ENCODE measurements at regions not wholly inside any gene's neighbourhood (a gene's known extent, or its start where the extent isn't known, plus 50 kb on each side); places are given as distances from the start of the nearest gene placed in this dataset.

DNA sequence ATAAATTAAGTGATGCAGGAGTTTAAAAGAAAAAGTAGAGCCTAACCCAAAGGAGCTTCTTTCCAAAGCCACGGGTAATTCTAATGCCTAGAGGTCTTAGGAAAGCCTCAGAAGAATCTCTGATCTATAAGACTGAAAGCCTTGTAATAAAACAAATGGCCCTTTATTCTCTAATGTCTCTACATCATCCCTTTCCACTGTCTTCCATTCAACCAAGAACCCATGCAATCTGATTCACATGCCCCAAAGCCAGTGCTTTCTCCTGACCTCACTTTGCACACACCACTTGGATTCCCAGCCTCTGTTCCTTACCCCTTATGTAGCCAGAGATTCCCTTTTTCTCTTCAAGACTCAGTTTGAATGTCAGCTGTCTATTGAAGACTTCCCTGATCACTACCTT lies 252.9 kb upstream of the NRSN1 start:
- TF ChIP-seq, protein P1, sequence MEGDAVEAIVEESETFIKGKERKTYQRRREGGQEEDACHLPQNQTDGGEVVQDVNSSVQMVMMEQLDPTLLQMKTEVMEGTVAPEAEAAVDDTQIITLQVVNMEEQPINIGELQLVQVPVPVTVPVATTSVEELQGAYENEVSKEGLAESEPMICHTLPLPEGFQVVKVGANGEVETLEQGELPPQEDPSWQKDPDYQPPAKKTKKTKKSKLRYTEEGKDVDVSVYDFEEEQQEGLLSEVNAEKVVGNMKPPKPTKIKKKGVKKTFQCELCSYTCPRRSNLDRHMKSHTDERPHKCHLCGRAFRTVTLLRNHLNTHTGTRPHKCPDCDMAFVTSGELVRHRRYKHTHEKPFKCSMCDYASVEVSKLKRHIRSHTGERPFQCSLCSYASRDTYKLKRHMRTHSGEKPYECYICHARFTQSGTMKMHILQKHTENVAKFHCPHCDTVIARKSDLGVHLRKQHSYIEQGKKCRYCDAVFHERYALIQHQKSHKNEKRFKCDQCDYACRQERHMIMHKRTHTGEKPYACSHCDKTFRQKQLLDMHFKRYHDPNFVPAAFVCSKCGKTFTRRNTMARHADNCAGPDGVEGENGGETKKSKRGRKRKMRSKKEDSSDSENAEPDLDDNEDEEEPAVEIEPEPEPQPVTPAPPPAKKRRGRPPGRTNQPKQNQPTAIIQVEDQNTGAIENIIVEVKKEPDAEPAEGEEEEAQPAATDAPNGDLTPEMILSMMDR (IDR thresholded peaks at IDR 0.05): no peak
- no peak for TF ChIP-seq EP300 (IDR thresholded peaks at IDR 0.05)
- TF ChIP-seq POLR2A (IDR thresholded peaks at IDR 0.05; ENCODE audit: low read depth): no peak

All from esophagus muscularis mucosa (tissue), 4 donors.